ENCODE measurements at regions not wholly inside any gene's neighbourhood (a gene's known extent, or its start where the extent isn't known, plus 50 kb on each side); places are given as distances from the start of the nearest gene placed in this dataset.

DNA sequence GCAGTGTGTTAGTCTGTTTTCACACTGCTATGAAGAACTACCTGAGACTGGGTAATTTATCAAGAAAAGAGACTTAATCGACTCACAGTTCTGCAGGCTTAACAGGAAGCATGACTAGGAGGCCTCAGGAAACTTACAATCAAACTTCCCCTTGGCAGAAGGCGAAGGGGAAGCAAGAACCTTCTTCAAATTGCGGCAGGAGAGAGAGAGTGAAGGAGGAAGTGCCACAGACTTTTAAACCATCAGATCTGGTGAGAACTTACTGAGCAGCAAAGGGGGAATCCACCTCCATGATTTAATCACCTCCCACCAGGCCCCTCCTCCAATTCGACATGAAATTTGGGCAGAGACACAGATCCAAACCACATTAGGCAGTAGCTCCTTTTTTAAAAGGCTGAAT, 59.2 kb upstream of the LEF1 start:
- no peaks in the 10 kb centered on the region for H4K20me1 ChIP-seq (ENCODE audit: insufficient read depth, low read length)
- H2AFZ ChIP-seq (ENCODE audit: low read length) = no peak overlapping the region
- H3K9me3 ChIP-seq (replicated peaks; ENCODE audit: insufficient read depth, low read length) = no peaks in the 10 kb centered on the region

DNA sequence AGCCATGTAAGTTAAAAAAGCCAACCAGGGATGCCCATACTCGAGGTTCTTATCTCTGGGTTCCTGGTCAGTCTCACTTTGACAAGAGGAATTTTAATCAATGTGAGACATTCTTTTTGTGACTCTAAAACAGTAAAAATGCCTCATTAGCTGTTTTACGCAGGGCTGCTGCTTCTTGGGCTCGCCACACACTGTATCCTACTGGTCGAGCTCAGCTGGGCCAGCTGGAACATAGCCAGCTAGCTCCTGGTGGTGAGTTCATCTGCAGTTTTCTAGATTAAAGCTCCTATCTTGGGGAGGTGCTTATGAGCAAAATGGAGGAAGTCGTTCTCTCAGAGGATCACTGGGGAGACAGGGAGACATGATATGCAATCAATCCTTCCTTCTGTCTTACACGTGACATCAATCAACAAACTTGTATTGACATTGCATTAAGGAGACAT, 55.9 kb upstream of the LEF1 start:
- Histone ChIP-seq H3K4me1 (ENCODE audit: low read length) (no peaks in the 10 kb centered on the region), H3K27ac (ENCODE audit: low read length) (no peak overlapping the region), H3K9me3 (replicated peaks; ENCODE audit: insufficient read depth, low read length) (no peaks in the 10 kb centered on the region), H3K4me2 (ENCODE audit: low read depth, low read length) (no peak overlapping the region), H3K4me3 (ENCODE audit: low read length) (no peak overlapping the region), H3K79me2 (ENCODE audit: low read length) (no peaks in the 10 kb centered on the region), H3K36me3 (replicated peaks; ENCODE audit: insufficient read depth, low read length) (no peaks in the 10 kb centered on the region), H3K9ac (ENCODE audit: low read length) (no peak overlapping the region), H4K20me1 (ENCODE audit: insufficient read depth, low read length) (no peaks in the 10 kb centered on the region), H3F3A (ENCODE audit: insufficient read depth, low read length) (no peaks in the 10 kb centered on the region), H3K9me2 (replicated peaks; ENCODE audit: insufficient read depth, low read length) (no peaks in the 10 kb centered on the region), H3K27me3 (replicated peaks; ENCODE audit: insufficient read depth, low read length) (no peaks in the 10 kb centered on the region), H2AFZ (ENCODE audit: low read length) (no peak overlapping the region)
- TF ChIP-seq EZH2phosphoT487 (IDR thresholded peaks at IDR 0.05; ENCODE audit: low read length) (no peak), EZH2 (optimal IDR thresholded peaks at IDR 0.05; ENCODE audit: low read depth, low read length) (no peak)
- TF ChIP-seq, protein P1, sequence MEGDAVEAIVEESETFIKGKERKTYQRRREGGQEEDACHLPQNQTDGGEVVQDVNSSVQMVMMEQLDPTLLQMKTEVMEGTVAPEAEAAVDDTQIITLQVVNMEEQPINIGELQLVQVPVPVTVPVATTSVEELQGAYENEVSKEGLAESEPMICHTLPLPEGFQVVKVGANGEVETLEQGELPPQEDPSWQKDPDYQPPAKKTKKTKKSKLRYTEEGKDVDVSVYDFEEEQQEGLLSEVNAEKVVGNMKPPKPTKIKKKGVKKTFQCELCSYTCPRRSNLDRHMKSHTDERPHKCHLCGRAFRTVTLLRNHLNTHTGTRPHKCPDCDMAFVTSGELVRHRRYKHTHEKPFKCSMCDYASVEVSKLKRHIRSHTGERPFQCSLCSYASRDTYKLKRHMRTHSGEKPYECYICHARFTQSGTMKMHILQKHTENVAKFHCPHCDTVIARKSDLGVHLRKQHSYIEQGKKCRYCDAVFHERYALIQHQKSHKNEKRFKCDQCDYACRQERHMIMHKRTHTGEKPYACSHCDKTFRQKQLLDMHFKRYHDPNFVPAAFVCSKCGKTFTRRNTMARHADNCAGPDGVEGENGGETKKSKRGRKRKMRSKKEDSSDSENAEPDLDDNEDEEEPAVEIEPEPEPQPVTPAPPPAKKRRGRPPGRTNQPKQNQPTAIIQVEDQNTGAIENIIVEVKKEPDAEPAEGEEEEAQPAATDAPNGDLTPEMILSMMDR (IDR thresholded peaks at IDR 0.05; ENCODE audit: low read length) = no peak
- no peak for DNase-seq

More for the DNA sequence above, 59.2 kb upstream of the LEF1 start:
- Histone ChIP-seq H3K4me1 (ENCODE audit: low read length) (no peaks in the 10 kb centered on the region), H3K9ac (ENCODE audit: low read length) (no peak overlapping the region), H3F3A (ENCODE audit: insufficient read depth, low read length) (no peaks in the 10 kb centered on the region), H3K27me3 (replicated peaks; ENCODE audit: insufficient read depth, low read length) (no peaks in the 10 kb centered on the region), H3K79me2 (ENCODE audit: low read length) (no peaks in the 10 kb centered on the region), H3K4me2 (ENCODE audit: low read depth, low read length) (no peak overlapping the region), H3K27ac (ENCODE audit: low read length) (no peak overlapping the region), H3K9me2 (replicated peaks; ENCODE audit: insufficient read depth, low read length) (no peaks in the 10 kb centered on the region), H3K36me3 (replicated peaks; ENCODE audit: insufficient read depth, low read length) (no peaks in the 10 kb centered on the region), H3K4me3 (ENCODE audit: low read length) (no peak overlapping the region)
- no peak for DNase-seq
- TF ChIP-seq, protein P1 (IDR thresholded peaks at IDR 0.05; ENCODE audit: low read length) = no peak
- TF ChIP-seq EZH2phosphoT487 (IDR thresholded peaks at IDR 0.05; ENCODE audit: low read length) = no peak
- TF ChIP-seq EZH2 (optimal IDR thresholded peaks at IDR 0.05; ENCODE audit: low read depth, low read length) = no peak

DNA sequence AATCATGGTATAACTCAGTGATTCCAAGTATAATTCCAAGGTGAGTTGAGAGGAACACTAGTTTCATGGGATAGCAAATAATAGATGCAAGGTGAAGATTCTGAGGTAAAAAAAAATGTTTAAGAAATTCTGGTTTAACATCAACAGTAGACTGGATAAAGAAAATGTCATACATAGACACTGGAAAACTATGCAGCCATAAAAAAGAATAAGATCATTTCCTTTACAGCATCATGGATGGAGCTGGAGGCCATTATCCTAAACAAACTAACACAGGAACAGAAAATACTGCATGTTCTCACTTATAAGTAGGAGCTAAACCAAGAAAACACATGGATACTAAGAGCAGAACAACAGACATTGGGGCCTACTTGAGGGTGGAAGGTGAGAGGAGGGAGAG, 54.6 kb upstream of the LEF1 start:
- H3K9me2 ChIP-seq (replicated peaks; ENCODE audit: insufficient read depth, low read length) = no peaks in the 10 kb centered on the region
- no peaks in the 10 kb centered on the region for H3K4me1 ChIP-seq (ENCODE audit: low read length)
- H3K4me3 ChIP-seq (ENCODE audit: low read length) = no peak overlapping the region
- no peaks in the 10 kb centered on the region for H3F3A ChIP-seq (ENCODE audit: insufficient read depth, low read length)
- no peak overlapping the region for H3K9ac ChIP-seq (ENCODE audit: low read length)
- DNase-seq = no peak
- TF ChIP-seq, protein P1 (IDR thresholded peaks at IDR 0.05; ENCODE audit: low read length) = no peak
- TF ChIP-seq EZH2 (optimal IDR thresholded peaks at IDR 0.05; ENCODE audit: low read depth, low read length) (no peak), EZH2phosphoT487 (IDR thresholded peaks at IDR 0.05; ENCODE audit: low read length) (no peak)
- H3K27ac ChIP-seq (ENCODE audit: low read length) = no peak overlapping the region
- H3K36me3 ChIP-seq (replicated peaks; ENCODE audit: insufficient read depth, low read length) = no peaks in the 10 kb centered on the region
- no peaks in the 10 kb centered on the region for H4K20me1 ChIP-seq (ENCODE audit: insufficient read depth, low read length)
- no peaks in the 10 kb centered on the region for H3K9me3 ChIP-seq (replicated peaks; ENCODE audit: insufficient read depth, low read length)
- no peak overlapping the region for H2AFZ ChIP-seq (ENCODE audit: low read length)
- no peaks in the 10 kb centered on the region for H3K27me3 ChIP-seq (replicated peaks; ENCODE audit: insufficient read depth, low read length)
- H3K79me2 ChIP-seq (ENCODE audit: low read length) = no peaks in the 10 kb centered on the region
- H3K4me2 ChIP-seq (ENCODE audit: low read depth, low read length) = no peak overlapping the region

Data from MM.1S (cell line).